GM10248 (cell line): ENCODE measurements at regions not wholly inside any gene's neighbourhood (a gene's known extent, or its start where the extent isn't known, plus 50 kb on each side); places are given as distances from the start of the nearest gene placed in this dataset.

Source experiments
- CTCF ChIA-PET: fragments of 300-600 bp; sonication (Branson Sonifier 250); formaldehyde crosslinking; extraction: SDS; loops from one replicate; lab custom pipeline; 2021; ENCODE audit warnings: antibody characterized with exemption; lab: Yijun Ruan, JAX
- POLR2A ChIA-PET: fragments of 350-650 bp; sonication (Branson Sonifier 250); formaldehyde crosslinking; extraction: SDS; loops from one replicate; lab custom pipeline; 2020; ENCODE audit warnings: antibody characterized with exemption; lab: Yijun Ruan, JAX
- DNase-seq: peaks from one replicate; pipeline ENCODE4 v3.0.0; 2012; ENCODE audit errors: extremely low spot score
- TF ChIP-seq, protein P1 (sequence below): IDR thresholded peaks from 2 replicates; pipeline ENCODE4 v1.5.1; 2012; ENCODE audit warnings: mild to moderate bottlenecking, low read depth; ENCODE audit errors: extremely low read depth, missing control alignments, control extremely low read depth

DNA sequence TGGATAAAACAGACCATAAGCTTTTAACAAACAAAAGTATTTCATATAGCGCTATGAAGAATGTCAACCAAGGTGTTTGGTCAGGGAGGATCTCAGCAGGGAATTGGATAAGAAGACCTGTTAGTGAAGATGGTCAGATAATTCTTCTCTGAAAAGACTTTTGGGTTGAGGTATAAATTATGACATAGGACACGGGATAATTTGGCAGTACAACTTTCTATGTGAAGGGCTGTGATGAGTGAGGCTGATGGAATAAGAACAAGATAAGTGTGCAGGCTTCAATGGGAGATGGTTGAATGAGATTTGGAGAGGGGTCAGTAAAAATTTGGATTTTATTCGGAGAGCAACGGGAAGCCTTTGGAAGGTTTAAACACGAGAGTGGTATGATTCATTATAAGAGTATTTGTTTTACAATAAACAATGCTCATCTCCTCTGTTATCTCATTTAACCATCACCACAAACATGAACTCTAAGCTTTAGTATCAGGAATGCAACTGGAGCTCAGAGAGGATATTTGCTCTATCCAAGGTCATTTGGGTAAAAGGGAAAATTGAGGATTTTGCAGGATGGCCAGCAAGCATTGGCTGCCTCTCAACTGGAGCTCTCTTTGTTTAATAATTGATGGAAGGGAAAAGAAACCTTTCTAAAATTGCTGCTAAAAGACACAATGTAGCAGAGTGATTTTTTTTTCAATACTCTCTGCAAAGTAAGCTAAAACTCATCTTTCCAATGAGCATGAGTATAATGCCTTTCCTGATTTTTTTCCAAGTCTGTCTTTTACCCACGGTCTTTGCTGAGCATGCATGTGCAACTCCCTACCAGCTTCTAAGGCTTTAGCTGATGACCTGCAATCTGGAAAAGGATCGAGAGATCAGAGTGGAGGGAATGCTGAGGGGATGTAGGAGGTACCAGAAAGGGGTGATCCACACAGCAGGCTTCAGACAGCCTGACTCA is 534.0 kb downstream of the CBLN4 start:
- CTCF ChIA-PET = interaction anchor here (1.1 to 1.2 kb wide), 2 partner anchors 12 to 16 kb away, joined by 3 read pairs; no protein-coding TSS in a partner anchor
- TF ChIP-seq, protein P1, sequence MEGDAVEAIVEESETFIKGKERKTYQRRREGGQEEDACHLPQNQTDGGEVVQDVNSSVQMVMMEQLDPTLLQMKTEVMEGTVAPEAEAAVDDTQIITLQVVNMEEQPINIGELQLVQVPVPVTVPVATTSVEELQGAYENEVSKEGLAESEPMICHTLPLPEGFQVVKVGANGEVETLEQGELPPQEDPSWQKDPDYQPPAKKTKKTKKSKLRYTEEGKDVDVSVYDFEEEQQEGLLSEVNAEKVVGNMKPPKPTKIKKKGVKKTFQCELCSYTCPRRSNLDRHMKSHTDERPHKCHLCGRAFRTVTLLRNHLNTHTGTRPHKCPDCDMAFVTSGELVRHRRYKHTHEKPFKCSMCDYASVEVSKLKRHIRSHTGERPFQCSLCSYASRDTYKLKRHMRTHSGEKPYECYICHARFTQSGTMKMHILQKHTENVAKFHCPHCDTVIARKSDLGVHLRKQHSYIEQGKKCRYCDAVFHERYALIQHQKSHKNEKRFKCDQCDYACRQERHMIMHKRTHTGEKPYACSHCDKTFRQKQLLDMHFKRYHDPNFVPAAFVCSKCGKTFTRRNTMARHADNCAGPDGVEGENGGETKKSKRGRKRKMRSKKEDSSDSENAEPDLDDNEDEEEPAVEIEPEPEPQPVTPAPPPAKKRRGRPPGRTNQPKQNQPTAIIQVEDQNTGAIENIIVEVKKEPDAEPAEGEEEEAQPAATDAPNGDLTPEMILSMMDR = no peak
- DNase-seq = no peak
- POLR2A ChIA-PET = no interaction called here

GRCh38 chr20:55469074-55469473 is 536.2 kb downstream of the CBLN4 start:
- TF ChIP-seq, protein P1 = no peak
- POLR2A ChIA-PET = no interaction called here
- CTCF ChIA-PET = no interaction called here
- no peak for DNase-seq

- POLR2A ChIA-PET = no interaction called here
- DNase-seq = no peak
- TF ChIP-seq, protein P1 = no peak
- CTCF ChIA-PET = no interaction called here
Observed at GRCh38 chr20:55461519-55461918, 543.8 kb downstream of the CBLN4 start.

DNA sequence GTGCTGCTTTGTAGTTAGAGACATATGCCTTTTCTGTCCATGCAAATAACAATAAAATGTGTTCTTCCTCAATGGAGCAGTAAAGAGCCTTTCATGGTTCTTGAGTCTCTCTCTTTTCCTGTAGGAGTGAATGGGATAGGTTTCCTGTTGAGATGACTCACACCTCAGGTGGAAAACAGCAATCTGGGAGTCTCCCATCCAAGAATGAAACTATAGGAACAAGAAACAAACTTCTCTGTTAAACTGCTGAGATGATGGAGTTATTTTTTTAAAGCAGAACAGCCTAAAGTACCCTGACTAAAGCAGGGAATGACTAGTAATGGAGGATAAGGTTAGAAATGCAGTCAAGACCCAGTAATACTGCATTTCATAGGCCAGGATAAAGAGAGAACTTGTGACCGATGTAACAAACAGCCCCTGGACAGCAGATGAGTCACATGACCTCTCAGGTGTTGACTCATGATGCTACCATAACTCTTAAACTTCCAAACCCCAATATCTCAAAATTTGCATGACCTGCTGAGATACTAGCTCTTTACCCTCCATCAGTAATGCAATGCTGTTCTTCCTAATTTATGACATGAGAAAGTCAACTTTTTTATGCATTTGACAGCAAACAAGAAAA is 548.9 kb downstream of the CBLN4 start:
- DNase-seq = no peak
- POLR2A ChIA-PET = no interaction called here

GRCh38 chr20:55449091-55449490 is 556.2 kb downstream of the CBLN4 start:
- TF ChIP-seq, protein P1 = no peak
- no peak for DNase-seq
- CTCF ChIA-PET = interaction anchor here (1.6 kb wide), 1 partner anchor 9 kb away, joined by 3 read pairs; no protein-coding TSS in a partner anchor
- POLR2A ChIA-PET = no interaction called here

More for the DNA sequence above, 548.9 kb downstream of the CBLN4 start:
- CTCF ChIA-PET = no interaction called here
- TF ChIP-seq, protein P1 = no peak

DNA sequence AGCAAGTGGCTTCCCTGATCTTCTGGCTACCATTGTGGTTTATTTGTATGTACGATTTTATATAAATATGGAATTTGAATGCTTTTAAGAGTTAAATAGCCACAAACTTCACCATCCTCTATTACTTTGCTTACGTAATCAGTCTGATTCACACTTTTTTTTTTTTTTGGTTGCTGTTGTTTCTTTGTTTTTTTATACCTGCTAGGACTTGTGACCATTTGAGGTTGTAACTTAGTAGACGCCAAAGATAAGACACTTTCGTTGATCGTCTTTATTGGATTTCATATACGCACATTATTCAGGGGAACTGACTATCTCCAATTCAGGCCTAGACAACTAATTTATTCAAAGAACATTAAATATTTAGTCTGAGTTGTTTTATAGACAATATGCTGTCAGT is 559.0 kb downstream of the CBLN4 start:
- DNase-seq = no peak
- ChIA-PET POLR2A (no interaction called here), CTCF (no interaction called here)
- TF ChIP-seq, protein P1 = no peak
